Fibroblast of skin of left quadriceps (primary cell): ENCODE measurements at regions not wholly inside any gene's neighbourhood (a gene's known extent, or its start where the extent isn't known, plus 50 kb on each side); places are given as distances from the start of the nearest gene placed in this dataset.
"Not testable (repeated sequence)": the region's sequence is repeated elsewhere in the genome, so short reads cannot be mapped to it uniquely, and the experiment has no call there.

Experiments
- DNase-seq, 2 experiments: peaks; one replicate each; pipeline ENCODE4 v3.0.0-alpha.2; 2013; ENCODE audit warnings: low read depth in 2 of 2

DNA sequence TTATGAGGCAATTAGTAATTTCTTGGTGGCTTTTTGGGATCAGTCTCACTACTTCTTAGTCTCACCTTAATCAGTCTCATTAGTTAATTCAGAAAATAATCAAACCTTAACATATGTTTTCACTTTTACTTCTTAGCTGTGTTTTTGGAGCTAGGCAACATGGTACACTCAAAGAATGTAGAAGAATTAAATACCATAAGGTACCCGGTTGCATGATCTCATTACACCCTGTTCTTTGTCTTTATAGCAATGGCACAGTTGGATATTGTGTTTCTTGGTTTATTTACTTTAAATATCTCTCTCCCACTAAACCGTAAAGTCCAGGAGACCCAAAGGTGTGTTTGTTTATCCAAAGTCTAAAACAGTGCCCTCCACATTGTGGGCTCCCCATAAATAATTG, 132.3 kb downstream of the TNFSF18 start:
- no peak for DNase-seq

DNA sequence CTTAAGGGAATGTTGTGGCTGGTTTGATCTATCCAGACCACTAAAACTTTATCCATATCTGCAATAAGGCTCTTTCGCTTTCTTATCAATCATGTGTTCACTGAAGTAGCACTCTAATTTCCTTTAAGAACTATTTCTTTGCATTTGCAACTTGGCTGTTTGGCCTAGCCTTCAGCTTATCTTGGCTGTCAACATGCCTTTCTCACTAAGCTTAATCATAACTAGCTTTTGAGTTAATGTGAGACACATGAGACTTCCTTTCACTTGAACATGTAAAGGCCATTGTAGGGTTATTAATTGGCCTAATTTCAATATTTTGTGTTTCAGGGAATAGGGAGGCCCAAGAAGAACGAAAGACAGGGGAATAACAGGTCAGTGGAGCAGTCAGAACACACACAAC, 124.7 kb downstream of the TNFSF18 start:
- no peak for DNase-seq

DNA sequence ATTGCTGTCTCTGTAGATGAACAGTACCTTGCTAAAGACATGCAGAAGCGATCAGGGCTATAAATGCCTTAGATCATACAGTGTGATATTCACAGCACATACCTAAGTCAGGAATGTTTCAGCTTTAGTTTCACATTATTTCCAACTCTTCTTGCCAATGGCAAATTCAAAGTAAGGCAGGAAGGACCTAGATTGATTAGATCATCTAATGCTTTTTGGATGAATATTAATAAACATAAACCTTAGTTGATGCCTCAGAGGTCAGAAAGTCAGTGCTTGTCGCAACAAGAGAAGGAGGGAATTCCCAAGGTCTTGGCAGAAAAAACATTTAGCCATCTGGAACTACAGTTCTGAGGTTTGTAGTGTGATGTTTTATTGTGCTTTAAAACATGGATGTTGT, 122.3 kb downstream of the TNFSF18 start:
- DNase-seq, result peak; percentile 65

DNA sequence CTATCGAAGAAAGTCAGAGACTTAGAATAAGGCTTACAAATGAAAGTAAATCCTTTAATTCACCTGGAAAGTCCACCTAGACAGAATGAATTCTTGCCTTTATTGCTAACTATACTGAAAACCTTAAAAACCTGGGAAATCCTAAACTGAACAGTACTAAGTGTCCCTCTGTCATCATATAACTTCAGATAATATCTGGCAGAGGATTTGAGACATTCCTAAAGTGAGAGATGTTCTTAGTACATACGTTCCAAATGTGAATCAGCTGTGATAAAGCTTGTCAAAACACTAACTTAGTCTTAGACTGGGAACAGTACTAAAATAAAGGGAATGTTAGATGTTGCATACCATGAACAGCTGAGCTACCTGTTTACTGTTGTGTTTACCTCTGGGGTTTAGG, 121.7 kb downstream of the TNFSF18 start:
- DNase-seq, result no peak

DNA sequence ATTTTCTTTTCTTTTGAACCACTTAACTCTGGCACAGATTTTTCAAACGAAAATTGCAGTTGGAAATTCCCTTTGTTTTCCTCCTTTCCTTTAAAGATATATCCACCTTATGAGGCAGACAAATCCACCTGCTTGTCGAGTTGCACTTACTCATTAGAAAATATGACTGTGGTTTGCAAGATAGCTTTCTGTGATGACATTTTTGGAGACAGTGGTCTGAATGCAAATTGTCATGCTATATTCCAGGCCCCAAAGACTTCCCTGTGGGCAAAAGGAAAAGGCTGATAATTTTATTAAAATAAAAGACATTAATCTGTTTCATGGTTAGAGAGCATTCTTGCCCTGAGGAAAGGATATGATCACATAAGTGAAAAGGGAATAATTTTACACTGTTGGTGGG, 120.6 kb downstream of the TNFSF18 start:
- DNase-seq, result no peak

- no peak for DNase-seq
These were observed 119.4 kb downstream of the TNFSF18 start for GRCh38 chr1:172931340-172931739.

DNA sequence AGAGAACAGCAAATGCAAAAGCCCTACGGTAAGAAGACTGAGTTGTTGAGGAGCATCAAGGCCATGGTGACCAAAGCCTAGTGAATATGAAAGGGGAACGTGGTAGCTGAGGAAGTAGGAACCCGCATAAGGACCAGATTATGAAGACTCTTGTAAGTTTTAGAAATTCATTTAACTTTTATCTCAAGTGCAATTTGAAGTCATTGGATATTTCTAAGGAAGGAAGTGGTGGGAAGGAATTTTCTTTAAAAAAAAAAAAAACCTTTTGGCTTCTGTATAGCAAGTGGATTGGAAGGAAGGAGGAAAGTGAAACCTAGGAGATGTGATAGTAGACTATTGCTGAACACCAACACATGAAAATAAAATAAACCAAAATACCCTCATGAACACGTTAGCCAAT, 119.0 kb downstream of the TNFSF18 start:
- DNase-seq, result no peak

GRCh38 chr1:172932981-172933380, 117.8 kb downstream of the TNFSF18 start:
- no peak for DNase-seq

DNA sequence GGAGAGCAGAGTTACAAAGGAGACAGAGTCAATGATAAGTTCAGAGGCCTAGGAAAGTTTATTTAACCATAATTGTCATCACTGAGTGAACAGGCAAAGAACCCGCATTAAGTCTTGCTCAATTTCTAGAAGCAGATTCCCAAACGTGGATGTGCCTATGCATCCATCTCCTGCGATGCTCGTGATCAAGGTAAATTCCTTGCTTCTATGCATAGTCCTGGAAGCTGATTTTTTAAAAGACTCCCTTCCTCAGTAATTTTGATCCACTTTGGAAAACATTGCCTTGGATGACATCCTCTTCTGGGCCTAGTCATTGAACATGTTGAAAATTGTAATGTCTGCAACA, 116.4 kb downstream of the TNFSF18 start:
- no peak for DNase-seq

DNA sequence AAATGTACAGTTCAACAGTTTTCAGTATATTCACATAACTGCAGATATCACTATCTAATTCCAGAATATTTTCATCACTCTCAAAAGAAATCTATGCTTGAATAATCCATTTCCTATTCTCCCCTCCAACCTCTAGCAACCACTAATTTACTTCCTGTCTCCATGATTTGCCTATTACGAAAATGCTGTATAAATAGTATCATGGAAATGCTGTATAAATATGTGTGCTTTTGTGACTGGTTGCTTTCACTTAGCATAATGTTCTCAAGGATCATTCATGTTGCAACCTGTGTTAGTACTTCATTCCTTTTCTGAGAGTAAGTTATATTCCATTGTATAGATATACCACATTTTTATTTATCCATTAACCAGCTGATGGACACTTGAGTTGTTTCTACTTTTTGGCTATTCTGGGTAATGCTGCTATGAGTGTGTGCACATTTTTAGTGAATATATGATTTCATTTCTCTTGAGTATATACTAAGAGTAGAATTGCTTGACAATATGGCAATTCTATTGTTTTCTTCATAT, 115.6 kb downstream of the TNFSF18 start:
- DNase-seq, result no peak

DNA sequence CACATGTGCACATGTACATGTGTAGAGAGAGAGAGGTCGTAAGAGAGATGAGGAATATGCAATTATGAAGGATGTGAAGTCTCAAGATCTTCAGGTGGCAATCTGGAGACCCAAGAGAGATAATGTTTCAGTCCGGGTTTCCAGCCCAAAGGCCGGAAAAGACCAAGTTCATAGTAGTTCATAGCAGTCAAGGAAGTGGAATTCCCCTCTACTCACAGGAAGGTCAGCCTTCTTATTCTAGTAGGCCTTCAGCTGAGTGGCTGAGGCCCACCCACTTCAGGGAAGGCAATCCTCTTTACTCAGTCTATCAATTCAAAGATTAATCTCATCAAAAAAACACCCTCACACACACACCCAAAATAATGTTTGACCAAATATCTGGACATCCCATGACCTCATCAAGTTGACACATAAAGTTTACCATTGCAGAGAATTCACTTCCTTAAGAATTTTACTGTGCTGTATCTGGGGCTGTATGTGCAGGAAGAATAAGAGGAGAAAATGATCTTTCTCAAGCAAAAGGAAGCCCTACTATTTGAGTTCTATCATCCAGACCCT, 114.6 kb downstream of the TNFSF18 start:
- no peak for DNase-seq

DNA sequence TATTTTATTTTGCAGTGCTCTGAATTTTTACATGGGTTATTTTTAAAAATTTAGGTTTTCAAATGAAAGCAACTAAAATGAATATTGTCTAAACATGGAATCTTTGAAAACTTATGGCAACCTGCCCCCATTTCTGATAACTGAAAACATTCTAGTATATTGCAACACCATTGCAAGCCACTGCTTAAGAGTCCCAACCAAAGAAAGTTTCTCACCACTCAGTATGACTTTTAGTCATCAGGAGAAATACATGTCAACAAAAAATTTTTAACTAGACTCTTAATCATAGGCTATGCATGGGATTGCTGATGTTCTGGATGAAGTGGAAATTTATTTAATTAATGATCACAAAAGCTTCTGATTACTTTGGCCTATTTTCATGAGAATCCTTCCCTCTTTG, 112.1 kb downstream of the TNFSF18 start:
- no peak for DNase-seq

DNA sequence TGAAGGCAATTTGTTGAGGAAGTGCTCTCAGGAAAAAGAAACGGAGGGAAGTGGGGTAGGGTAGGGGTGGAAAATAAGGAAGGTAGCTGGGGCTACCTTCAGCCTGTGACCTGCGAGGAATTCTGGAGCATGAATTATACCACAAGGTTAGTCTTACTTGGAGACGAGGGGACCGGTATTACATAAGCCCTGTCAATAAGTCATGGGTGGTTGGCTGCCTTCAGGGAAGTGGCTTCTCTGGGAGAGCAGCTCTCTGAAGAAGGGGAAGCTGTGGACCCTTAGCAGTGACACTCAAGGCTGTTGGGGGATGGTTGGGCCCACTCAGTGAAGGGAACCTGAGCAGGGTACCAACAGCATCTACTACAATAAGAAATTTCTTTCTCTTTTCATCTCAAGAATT, 111.3 kb downstream of the TNFSF18 start:
- DNase-seq, result no peak

DNA sequence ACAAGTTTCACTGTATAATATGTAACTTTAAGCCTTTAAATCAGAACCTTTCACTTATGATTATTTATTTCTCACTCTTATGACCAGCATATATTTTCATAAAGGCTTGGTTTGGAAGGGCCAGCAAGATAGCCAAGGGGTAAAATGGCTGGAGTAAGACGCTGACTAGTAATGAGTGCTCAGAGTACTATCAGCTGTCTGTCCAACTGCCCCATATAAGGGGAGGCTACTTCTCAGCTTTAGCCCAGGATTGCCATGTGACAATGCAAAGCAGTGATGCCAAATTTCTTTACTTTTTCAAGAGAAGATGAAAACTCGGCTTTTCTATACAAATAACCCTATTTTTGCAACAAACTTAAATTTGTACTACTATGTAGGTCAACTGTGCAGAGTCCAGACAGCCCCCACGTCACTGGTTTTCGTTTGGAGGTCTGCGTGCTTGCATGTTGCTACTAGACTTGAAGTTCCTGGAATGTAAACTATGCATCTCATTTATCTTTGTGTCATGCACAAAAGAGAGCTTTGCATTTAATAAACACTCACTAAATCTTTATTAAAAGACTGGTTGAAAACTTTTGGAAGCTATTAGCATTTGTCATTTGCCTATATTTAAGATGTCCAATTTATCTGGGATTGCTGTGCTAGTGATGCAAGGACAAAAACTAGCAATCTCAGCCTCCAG, 110.4 kb downstream of the TNFSF18 start:
- peak; percentile 81 to 82 for DNase-seq

DNA sequence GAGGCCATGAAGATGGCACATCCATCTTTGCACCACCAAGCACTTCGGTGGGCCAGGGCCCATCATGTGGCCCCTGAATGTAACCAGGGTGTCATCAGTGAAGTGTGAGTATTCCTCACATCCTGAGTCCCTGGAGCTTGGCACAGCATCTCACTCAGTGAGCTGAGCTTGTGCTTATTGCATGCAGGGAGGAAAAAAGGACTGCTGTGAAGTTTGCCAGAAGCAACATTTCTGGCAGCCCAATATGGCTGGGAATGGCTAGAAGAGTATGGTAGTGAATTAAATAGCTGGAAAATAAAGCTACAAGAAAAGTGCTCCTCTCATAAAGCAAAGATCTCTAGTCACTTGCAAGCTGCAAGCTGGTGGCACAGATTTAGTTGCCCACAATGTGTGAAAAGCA, 109.3 kb downstream of the TNFSF18 start:
- no peak for DNase-seq

DNA sequence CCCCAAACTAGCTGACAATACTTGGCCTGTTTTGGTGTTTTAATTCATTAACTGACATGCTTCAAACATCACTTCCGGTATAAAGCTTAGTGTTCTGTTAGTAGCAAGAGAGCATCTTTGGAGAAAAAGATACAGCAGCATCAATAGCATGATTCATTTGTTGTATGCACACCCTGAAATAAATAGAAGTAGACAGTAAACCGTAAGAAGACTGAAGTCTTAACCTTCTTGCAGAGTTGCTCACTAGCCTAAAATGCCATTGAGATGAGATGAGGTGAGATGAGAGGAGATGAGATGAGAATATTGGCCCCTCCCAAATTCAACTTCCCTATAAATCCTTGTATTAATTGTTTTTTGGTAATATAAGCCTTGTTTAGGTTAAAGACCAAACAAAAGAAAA, 108.8 kb downstream of the TNFSF18 start:
- no peak for DNase-seq

- not testable (repeated sequence) for DNase-seq
These were observed 107.6 kb downstream of the TNFSF18 start for GRCh38 chr1:172943138-172943537.

- no peak for DNase-seq
These were observed 105.8 kb downstream of the TNFSF18 start for GRCh38 chr1:172944931-172945330.

GRCh38 chr1:172946814-172947507, 103.8 kb downstream of the TNFSF18 start:
- DNase-seq, result no peak

- peak in 1 of 2 experiments; percentile 52 for DNase-seq
These were observed 102.3 kb downstream of the TNFSF18 start for GRCh38 chr1:172948457-172948856.

- no peak for DNase-seq
These were observed 101.6 kb downstream of the TNFSF18 start for GRCh38 chr1:172949096-172949495.

GRCh38 chr1:172950528-172950927, 100.2 kb downstream of the TNFSF18 start:
- no peak for DNase-seq

DNA sequence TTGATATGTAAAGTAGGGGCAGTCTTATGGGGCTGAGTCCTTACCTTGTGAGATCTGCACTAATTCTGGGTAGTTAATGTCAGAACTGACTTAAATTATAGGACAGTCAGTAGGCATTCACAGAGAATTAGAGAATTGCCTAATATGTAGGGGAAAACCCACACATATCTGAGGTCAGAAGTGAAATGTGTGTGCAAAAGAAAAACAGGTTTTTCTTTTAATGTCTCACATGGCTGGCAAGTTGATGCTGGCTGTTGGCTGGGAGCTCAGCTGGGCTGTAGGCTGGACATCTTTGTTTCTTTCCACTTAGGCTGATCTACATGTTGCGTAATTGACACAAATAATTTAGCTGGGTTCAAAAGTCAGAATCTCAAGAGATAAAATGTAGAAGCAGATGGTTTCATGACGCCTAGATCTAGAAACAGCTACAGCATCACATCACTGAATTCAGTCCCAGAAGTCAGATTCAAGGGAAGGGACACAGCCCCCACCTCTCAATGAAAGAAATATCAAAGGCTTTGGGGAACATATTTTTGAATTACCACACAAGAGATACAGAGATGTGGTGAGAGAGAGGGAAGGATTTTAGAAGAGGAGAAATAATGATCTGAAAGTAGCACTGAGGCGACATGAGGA, 98.9 kb downstream of the TNFSF18 start:
- DNase-seq, result peak; percentile 63 to 65
